HG02678 (cell line): ENCODE measurements at regions not wholly inside any gene's neighbourhood (a gene's known extent, or its start where the extent isn't known, plus 50 kb on each side); places are given as distances from the start of the nearest gene placed in this dataset.

Source experiments
- ATAC-seq: cut with Tn5 transposase; IDR thresholded peaks from one replicate; pipeline ENCODE4 v1.9.1; 2021; ENCODE audit warnings: mild to moderate bottlenecking, moderate library complexity; ENCODE audit not compliant: unreplicated experiment

GRCh38 chr13:84049443-84050219, 167.4 kb upstream of the SLITRK1 start:
- ATAC-seq: no peak

- ATAC-seq: no peak
These were observed 162.5 kb upstream of the SLITRK1 start for GRCh38 chr13:84044805-84045204.

DNA sequence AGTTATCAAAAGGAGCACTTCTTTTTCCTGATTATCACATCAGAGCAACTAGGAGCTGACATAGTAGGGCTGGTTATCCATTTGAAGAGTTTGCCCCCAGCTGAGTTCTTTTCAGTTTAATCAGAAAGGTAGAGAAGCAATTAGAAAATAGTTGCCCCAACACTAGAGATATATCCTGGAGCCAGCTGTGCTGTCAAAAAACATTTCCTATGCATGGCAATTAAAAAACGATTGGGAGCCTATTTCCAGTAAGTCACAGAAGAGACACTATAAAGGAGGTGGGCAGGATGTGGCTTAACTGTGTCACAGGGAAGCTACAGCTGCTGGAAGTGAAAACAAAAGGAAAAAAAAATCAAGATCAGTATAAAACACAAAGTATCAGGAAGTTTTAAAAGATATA, 155.7 kb upstream of the SLITRK1 start:
- ATAC-seq: no peak

GRCh38 chr13:84032116-84032515, 149.8 kb upstream of the SLITRK1 start:
- no peak for ATAC-seq

DNA sequence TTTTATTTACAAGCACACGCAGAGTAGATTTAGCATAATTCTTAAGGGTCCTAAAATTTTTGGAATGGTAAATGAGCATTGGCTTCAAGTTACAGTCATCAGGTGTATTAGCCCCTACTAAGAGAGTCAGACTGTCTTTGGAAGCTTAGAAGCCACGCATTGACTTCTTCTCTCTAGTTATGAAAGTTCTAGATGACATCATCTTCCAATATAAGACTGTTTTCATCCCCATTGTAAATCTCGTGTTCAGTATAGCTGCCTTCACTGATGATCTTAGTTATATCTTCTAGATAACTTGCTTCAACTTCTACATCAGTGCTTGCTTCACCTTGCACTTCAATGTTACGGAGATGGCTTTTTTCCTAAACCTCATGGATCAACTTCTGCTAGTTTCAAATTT, 148.8 kb upstream of the SLITRK1 start:
- no peak for ATAC-seq

- no peak for ATAC-seq
These were observed 147.1 kb upstream of the SLITRK1 start for GRCh38 chr13:84029396-84029795.

- no peak for ATAC-seq
These were observed 143.6 kb upstream of the SLITRK1 start for GRCh38 chr13:84025824-84026223.

DNA sequence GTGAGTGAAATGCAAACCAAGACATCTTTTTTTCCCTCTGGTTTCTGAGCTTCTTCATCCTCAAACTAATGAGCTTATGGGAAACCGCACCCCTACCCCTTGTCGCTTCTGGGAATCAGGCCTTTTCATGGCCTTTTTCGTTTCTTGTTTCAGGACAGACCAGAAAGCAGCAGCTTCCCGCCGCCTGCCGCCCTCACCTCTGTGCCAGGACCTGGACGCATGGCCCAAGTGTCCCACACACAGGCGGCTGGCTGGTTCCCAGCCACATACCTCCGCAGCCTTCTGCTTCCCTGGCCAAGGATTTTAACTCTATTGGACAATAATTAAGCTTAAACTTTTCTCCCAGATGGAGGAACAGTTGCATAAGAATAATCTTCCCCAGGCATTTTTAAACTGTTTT, 114.1 kb upstream of the SLITRK1 start:
- ATAC-seq: no peak

- ATAC-seq: no peak
These were observed 113.7 kb upstream of the SLITRK1 start for GRCh38 chr13:83995930-83996329.

DNA sequence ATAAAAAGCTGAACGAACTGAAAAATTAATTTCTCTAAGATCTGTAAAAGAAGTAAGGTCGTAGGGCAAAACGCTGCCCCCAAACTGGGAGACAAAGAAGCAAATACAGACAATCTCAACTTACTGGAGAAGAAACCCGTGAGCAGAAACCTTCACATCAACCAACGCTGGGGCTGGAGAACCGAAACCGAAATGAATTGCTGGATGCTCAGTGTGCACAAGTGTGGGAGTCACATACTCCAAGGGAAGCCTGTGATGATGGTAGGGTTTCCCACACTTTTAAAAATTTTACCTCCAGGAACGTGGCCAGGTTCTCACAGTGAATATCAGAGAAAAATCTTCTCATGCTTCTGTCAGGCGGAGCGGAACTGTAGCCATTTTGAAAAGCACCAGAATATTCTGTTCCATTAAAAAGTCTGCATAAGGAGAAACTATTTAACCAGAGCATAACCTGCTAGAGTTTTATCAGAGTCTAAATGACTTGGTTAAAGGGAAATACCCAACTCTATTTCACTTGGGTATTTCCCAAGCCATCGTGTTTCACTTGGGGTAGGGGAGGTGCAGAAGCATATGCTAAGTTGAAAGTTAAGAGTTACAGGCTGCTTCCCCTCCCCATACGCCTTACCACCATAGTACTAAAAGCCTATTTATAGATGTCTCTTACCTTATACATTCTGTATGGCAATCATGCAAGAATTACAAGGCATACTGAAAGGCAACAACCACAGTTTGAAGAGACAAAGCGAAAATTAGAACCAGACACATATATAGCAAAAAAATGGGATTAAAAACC, 110.5 kb upstream of the SLITRK1 start:
- no peak for ATAC-seq

- no peak for ATAC-seq
These were observed 105.1 kb upstream of the SLITRK1 start for GRCh38 chr13:83987394-83987793.

DNA sequence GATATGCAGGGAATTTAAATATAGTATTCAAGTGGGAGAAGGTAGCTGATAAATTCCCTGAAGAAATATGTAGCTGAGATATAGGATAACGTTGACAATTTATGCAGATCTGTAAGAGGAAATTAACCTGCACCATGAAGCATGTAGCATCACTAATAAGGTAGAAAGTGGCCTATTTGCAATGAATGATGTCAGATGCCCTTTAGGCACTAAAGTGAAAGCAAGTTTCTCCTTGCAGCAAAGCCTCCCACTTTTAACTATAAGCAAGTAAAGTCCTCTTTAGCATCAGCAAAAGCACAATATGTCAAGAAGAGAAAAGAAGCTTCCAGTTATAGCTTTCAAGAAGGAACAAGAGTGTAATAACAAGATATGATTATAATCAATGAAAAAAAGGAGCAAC, 102.5 kb upstream of the SLITRK1 start:
- no peak for ATAC-seq

DNA sequence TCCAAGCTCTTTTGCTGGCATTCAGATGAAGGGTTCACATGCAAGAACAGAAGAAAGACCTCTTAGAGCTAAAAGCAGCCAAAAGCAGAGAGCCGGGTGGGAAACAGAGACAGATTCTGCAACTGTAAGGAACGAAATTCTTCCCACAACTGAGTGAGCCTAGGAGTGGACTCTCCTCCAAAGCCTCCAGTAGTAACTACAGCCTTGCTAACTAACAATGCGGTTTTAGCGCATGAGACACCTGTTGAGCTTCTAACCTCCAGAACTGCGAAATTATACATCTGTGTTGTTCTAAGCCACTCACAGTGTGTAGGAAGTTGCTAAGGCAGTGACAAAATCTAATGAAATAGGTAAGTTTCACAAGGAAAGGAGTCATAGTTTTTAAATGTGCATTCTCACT, 98.1 kb upstream of the SLITRK1 start:
- no peak for ATAC-seq

- ATAC-seq: no peak
These were observed 93.4 kb upstream of the SLITRK1 start for GRCh38 chr13:83975655-83976165.

DNA sequence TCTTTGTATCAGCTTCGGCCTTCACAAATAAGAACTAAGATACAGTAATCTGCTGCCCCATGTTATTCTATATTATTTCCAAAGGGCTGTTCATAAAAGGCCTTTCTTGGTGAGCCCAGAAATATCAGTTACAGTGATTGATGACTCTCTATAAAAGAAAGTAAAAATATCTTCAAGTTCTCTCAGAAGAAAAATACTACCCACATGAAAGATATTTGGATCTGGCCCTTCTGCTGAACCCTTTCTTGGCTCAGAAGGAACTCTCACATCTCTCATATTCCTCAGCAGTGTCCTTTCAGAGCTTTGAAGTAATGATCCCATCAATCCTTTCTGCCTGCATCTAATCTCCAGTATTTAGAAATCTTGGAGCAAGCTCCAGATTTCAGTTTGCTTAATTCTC, 76.3 kb upstream of the SLITRK1 start:
- no peak for ATAC-seq

DNA sequence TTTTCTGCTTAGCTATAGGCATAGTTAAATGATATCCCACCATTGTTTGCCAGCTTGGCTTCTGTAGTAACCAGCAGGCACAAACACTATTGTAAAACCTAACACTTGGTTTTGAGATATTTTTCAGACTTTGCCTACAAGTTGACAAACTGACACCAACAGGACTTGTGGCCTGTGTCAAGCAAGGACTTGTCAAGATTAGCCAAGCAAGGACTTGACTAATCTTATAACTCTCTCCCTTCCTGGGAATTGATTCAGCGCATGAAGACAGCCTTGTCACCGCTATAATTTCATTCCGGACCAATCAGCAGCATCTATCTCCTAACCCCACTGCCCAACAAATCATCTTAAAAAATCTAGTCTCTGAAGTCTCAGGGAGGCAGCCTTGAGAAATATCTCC, 72.7 kb upstream of the SLITRK1 start:
- no peak for ATAC-seq

- no peak for ATAC-seq
These were observed 71.6 kb upstream of the SLITRK1 start for GRCh38 chr13:83953916-83954315.

GRCh38 chr13:83950293-83950692, 68.0 kb upstream of the SLITRK1 start:
- ATAC-seq: no peak

DNA sequence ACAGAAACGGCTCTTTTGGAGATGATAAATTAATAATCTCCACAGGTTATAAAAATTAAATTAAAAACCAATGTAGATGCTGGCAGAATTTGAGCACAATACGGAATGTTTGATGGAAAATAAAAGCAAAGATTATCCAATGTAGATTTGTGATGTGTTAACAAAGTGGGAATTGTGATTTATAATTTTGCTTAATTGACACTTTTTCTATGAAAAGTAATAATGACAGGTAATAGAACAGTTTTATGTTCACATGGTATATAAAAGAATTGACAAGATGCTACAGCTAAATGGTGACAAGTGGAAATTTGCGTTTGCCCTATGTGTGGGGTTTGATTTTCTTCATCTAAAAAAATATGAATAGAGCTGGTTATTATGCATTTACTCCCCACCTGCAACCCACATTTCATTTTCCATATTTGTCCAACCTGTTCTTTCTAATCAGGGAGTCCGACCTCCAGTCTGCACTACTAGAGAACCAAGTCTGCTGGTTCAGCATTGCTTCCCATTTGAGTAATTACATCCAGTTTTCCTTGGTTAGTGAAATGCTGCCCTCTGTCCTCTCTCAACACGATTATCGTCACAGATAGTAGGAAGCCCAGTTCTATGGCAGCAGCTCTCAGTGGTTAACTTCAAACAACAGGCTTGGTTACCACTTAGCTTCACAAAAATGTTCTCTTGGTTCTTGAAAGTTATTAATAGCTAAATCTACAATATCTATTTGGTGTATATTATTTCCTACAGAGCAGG, 61.4 kb upstream of the SLITRK1 start:
- ATAC-seq: no peak

- no peak for ATAC-seq
These were observed 59.5 kb upstream of the SLITRK1 start for GRCh38 chr13:83941701-83942335.

- no peak for ATAC-seq
These were observed 58.5 kb upstream of the SLITRK1 start for GRCh38 chr13:83940742-83941141.
